ENCODE measurements at regions not wholly inside any gene's neighbourhood (a gene's known extent, or its start where the extent isn't known, plus 50 kb on each side); places are given as distances from the start of the nearest gene placed in this dataset.

DNA sequence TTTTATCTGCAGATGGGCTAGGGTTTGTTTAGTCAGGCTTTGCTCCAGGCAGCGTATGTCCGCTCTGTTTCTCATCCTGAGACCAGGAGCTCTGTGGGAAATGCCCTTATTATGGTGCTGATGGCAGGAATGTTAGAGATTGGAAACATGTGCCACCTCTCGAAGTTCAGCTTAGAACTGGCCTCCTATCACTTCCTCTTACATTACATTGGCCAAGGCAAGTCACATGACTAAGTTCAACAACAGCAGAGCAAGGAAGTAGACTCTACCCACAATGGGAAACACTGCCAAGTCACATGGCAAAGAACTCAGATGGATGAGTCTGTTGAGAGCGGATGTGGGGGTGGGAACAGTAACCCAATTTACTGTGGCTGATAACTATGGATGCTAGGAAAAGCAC is 161.9 kb upstream of the WSCD2 start:
- no peak for DNase-seq (ENCODE audit: low read depth)
- H3K4me3 ChIP-seq (ENCODE audit: low read depth, low read length): no peak overlapping the region
- TF ChIP-seq, protein P1, sequence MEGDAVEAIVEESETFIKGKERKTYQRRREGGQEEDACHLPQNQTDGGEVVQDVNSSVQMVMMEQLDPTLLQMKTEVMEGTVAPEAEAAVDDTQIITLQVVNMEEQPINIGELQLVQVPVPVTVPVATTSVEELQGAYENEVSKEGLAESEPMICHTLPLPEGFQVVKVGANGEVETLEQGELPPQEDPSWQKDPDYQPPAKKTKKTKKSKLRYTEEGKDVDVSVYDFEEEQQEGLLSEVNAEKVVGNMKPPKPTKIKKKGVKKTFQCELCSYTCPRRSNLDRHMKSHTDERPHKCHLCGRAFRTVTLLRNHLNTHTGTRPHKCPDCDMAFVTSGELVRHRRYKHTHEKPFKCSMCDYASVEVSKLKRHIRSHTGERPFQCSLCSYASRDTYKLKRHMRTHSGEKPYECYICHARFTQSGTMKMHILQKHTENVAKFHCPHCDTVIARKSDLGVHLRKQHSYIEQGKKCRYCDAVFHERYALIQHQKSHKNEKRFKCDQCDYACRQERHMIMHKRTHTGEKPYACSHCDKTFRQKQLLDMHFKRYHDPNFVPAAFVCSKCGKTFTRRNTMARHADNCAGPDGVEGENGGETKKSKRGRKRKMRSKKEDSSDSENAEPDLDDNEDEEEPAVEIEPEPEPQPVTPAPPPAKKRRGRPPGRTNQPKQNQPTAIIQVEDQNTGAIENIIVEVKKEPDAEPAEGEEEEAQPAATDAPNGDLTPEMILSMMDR (IDR thresholded peaks at IDR 0.05; ENCODE audit: low read depth, low read length, missing control alignments): no peak

DNA sequence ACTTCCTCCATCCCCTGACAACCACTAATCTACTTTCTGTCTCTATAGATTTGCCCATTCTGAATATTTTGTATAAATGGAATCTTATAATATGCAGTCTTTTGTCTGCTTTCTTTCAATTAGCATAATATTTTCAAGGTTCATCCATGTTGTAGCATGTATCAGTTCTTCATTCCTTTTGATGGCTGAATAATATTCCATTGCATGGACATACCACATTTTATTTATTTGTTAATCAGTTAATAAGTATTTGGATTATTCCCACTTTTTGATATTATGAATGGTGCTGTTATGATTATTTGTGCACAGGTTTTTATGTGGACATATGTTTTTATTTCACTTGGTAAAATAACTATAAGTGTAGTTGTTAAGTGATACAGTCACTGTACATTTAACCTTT is 155.1 kb upstream of the WSCD2 start:
- H3K4me3 ChIP-seq (ENCODE audit: low read depth, low read length): no peak overlapping the region
- TF ChIP-seq, protein P1 (IDR thresholded peaks at IDR 0.05; ENCODE audit: low read depth, low read length, missing control alignments): no peak
- DNase-seq (ENCODE audit: low read depth): no peak

DNA sequence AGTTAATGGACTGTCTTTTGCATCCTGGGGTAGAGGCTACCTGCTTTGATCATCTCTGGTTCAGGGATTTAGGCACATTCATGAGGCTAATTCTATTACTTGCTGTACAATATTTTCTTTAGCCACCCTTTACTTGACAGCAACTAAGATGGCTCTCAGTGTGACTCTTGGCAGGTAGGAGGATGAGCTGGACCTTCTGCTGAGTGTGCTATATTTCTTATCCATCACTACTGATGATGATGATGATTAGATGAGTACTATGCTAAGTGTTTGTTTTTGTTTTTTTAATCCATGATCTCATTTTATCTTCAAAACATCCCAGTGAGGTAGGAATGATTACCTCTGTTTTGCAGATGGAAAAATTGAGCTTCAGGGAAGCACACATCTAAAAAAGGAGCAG is 152.8 kb upstream of the WSCD2 start:
- DNase-seq (ENCODE audit: low read depth): no peak
- TF ChIP-seq, protein P1 (IDR thresholded peaks at IDR 0.05; ENCODE audit: low read depth, low read length, missing control alignments): no peak
- H3K4me3 ChIP-seq (ENCODE audit: low read depth, low read length): no peak overlapping the region

DNA sequence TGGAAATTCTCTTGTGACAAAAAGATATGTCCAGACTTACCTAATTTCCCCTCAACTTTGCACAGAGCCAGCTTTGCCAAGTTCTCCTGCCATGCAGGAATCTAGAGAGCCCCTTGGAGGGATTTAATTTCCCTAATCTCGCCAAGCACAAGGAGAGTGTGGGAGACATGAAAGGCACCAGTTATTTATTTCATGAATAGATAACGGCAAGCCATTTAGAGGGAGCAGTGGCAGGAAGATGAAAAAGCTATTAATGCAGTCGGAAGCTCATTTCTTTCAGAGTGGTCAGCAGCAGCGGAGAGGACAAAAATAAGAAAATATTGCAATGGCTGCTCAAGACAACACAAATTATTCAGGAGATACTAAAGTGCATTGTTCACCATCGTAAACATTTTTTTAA is 150.9 kb upstream of the WSCD2 start:
- DNase-seq (ENCODE audit: low read depth): no peak
- TF ChIP-seq, protein P1 (IDR thresholded peaks at IDR 0.05; ENCODE audit: low read depth, low read length, missing control alignments): no peak
- no peak overlapping the region for H3K4me3 ChIP-seq (ENCODE audit: low read depth, low read length)

DNA sequence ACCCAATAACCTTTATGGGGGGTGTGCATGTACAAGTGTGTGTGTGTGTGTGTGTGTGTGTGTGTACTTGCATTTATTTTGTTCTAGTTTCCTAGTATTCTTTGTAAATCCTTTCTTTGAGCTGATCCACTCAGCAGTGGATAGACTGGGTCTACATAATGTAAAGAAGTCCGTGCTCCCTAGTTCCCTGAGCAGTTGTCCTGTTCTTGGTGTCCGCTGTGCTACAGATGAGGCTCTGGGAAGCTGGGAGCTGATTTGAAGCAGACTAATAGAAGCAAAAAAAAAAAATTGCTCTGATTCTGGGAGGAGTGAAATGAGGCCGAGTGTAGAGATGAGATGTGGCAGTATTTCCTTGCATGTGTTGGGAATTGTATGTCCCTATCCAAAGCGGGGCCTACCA is 150.4 kb upstream of the WSCD2 start:
- H3K4me3 ChIP-seq (ENCODE audit: low read depth, low read length): no peak overlapping the region
- TF ChIP-seq, protein P1 (IDR thresholded peaks at IDR 0.05; ENCODE audit: low read depth, low read length, missing control alignments): no peak
- no peak for DNase-seq (ENCODE audit: low read depth)

DNA sequence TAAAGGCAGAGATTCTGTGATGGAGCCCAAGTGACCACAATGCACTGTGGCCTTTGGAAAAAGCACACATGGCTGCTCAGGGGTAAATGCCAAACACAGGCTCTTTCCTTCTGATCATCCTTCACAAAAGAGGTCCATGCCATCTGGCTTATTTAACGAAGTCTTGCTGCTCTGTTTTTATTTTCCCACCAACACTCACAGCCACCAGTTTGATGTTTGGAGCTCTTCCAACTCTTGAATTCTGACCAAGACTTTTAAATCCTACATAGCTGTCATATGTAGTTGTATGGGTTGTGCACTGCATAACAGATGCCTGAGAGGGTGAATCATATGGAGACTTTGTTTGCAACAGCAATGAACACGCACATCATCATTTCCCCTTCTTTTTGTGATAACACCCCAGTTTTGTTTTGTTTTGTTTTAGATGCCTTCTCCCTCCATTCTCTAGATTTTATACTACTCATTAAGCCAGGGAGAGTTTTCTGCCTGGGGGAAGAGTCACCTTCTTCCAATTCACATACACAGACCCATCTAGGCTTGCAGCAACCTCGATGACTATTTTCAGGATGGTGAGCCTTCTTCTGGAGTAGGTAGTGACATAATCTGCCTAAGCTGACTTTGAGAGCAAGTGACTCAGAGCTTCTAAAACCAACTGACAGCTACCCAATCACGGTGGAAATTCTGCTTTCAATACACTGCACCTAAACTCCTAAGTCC is 145.2 kb upstream of the WSCD2 start:
- TF ChIP-seq, protein P1 (IDR thresholded peaks at IDR 0.05; ENCODE audit: low read depth, low read length, missing control alignments): no peak
- no peak for DNase-seq (ENCODE audit: low read depth)
- no peak overlapping the region for H3K4me3 ChIP-seq (ENCODE audit: low read depth, low read length)

DNA sequence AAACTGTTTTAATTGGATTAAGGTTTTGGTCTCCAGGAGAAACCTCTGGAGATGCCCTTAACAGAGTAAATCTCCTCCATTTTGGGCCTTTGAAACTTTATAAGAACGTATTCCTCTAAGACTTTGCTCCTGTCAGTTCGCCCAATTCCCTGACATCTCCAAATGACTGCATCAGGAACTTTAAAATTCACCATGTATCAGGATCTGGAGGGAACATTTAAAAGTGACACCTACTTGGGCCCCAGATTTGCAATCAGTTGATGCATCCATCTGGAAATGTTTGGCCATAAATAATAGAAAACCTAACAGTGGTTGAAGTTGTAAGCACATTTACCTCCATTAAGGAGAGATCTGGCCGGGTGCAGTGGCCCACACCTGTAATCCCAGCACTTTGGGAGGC is 144.1 kb upstream of the WSCD2 start:
- H3K4me3 ChIP-seq (ENCODE audit: low read depth, low read length): no peak overlapping the region
- no peak for DNase-seq (ENCODE audit: low read depth)
- TF ChIP-seq, protein P1 (IDR thresholded peaks at IDR 0.05; ENCODE audit: low read depth, low read length, missing control alignments): no peak

All from GM12864 (cell line).